Epithelial cell of proximal tubule (primary cell): ENCODE measurements at regions not wholly inside any gene's neighbourhood (a gene's known extent, or its start where the extent isn't known, plus 50 kb on each side); places are given as distances from the start of the nearest gene placed in this dataset.

Experiments
- DNase-seq: peaks from one replicate; pipeline ENCODE4 v3.0.0-alpha.2; 2011; ENCODE audit warnings: low read depth
- H3K4me3 ChIP-seq: 2 replicates; pipeline ENCODE4 v1.5.1; 2011; ENCODE audit warnings: low read depth, mild to moderate bottlenecking, low read length
- CTCF ChIP-seq: conservative IDR thresholded peaks from 2 replicates; pipeline ENCODE4 v1.5.1; 2012; ENCODE audit warnings: low read depth, mild to moderate bottlenecking, low read length

- no peak overlapping the region for H3K4me3 ChIP-seq
- DNase-seq, result no peak
- TF ChIP-seq CTCF, result no peak
These were observed 280.7 kb downstream of the RPS6KC1 start for GRCh38 chr1:213331631-213332175.

GRCh38 chr1:213332491-213332890 is 281.4 kb downstream of the RPS6KC1 start:
- H3K4me3 ChIP-seq, result no peak overlapping the region
- DNase-seq, result no peak
- TF ChIP-seq CTCF, result no peak

- TF ChIP-seq CTCF, result no peak
- no peak for DNase-seq
- H3K4me3 ChIP-seq, result no peak overlapping the region
These were observed 282.1 kb downstream of the RPS6KC1 start for GRCh38 chr1:213333121-213333520.

- TF ChIP-seq CTCF, result no peak
- no peak overlapping the region for H3K4me3 ChIP-seq
- DNase-seq, result no peak
These were observed 284.0 kb downstream of the RPS6KC1 start for GRCh38 chr1:213335084-213335483.

- H3K4me3 ChIP-seq, result no peak overlapping the region
- no peak for DNase-seq
- no peak for TF ChIP-seq CTCF
These were observed 286.1 kb downstream of the RPS6KC1 start for GRCh38 chr1:213337025-213337678.

GRCh38 chr1:213340593-213340992 is 289.6 kb downstream of the RPS6KC1 start:
- TF ChIP-seq CTCF, result no peak
- H3K4me3 ChIP-seq, result no peak overlapping the region
- no peak for DNase-seq

- TF ChIP-seq CTCF, result no peak
- no peak overlapping the region for H3K4me3 ChIP-seq
- DNase-seq, result no peak
These were observed 294.6 kb downstream of the RPS6KC1 start for GRCh38 chr1:213345621-213346020.
